ENCODE measurements at regions not wholly inside any gene's neighbourhood (a gene's known extent, or its start where the extent isn't known, plus 50 kb on each side); places are given as distances from the start of the nearest gene placed in this dataset.
"Not testable (repeated sequence)": the region's sequence is repeated elsewhere in the genome, so short reads cannot be mapped to it uniquely, and the experiment has no call there.

DNA sequence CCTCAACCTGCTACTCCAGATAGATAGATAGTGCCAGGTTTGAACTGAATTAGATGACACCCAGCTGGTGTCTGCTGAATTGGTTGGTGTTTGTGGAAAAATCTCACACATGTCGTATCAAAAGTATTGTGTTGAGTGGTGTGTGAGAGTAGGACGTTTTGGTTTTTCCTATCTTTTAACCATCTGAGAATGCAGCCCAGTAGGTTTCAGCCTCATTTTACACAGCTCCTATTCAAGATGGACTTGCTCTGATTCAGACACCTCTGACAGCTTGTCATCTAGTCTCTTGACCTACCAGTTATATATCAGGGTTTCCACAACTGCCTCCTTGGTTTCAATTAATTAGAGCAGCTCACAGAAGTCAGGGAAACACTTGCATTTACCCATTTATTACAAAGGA, 254.4 kb downstream of the KTN1 start:
- TF ChIP-seq, protein P1, sequence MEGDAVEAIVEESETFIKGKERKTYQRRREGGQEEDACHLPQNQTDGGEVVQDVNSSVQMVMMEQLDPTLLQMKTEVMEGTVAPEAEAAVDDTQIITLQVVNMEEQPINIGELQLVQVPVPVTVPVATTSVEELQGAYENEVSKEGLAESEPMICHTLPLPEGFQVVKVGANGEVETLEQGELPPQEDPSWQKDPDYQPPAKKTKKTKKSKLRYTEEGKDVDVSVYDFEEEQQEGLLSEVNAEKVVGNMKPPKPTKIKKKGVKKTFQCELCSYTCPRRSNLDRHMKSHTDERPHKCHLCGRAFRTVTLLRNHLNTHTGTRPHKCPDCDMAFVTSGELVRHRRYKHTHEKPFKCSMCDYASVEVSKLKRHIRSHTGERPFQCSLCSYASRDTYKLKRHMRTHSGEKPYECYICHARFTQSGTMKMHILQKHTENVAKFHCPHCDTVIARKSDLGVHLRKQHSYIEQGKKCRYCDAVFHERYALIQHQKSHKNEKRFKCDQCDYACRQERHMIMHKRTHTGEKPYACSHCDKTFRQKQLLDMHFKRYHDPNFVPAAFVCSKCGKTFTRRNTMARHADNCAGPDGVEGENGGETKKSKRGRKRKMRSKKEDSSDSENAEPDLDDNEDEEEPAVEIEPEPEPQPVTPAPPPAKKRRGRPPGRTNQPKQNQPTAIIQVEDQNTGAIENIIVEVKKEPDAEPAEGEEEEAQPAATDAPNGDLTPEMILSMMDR (IDR thresholded peaks at IDR 0.05) = no peak
- DNase-seq (ENCODE audit: low spot score in 2 of 2) = no peak
- H3K27me3 ChIP-seq = no peaks in the 10 kb centered on the region
- H3K9me3 ChIP-seq = no peaks in the 10 kb centered on the region
- no peak overlapping the region for H3K4me3 ChIP-seq
- intact Hi-C loops (cut with DNase I) = no loop called here
- H3K27ac ChIP-seq = no peak overlapping the region
- no peaks in the 10 kb centered on the region for H3K36me3 ChIP-seq
- H3K4me1 ChIP-seq = no peaks in the 10 kb centered on the region

DNA sequence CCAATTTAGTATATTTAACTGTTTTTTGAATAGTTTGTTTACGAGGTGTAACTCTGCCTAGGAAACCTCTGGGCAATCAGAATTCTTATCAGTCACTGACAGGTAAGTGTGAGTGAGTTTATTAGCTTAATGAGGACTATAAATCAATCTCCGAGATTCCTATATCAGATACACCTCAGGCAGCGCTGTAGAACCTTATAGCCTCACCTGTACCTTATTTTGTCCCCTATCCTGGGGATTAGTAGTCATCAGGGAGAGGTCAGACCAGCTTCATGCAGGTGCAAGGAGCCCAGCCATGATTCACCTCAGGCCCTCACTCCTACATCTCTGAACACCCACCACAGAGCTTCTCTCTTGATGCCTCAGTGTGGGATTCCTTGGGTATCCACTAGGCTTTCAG, 256.0 kb downstream of the KTN1 start:
- Histone ChIP-seq H3K4me3 (no peak overlapping the region), H3K27me3 (no peaks in the 10 kb centered on the region), H3K27ac (no peak overlapping the region), H3K36me3 (no peaks in the 10 kb centered on the region), H3K9me3 (no peaks in the 10 kb centered on the region), H3K4me1 (no peaks in the 10 kb centered on the region)
- TF ChIP-seq, protein P1 (IDR thresholded peaks at IDR 0.05) = no peak
- intact Hi-C loops (cut with DNase I) = no loop called here
- no peak for DNase-seq (ENCODE audit: low spot score in 2 of 2)

DNA sequence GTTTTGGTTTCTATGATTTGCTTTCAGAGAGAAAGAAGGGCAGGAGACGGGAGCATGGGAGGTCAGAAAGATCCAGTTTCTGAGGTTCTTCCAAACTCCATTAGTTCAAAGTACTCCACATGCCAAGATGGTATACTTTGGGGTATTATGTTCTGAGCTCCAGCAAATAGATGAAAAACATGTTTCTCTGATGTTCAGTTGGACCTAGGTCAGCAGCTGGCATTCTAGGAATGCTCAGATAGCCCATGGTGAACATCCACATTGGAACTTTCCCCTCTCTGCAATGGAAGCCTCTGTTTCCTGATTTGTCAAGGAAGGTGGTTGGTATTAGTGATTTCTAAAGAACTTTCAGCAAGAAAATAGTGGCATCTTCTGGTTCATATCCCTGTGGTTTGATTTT, 257.5 kb downstream of the KTN1 start:
- Histone ChIP-seq H3K4me3 (no peak overlapping the region), H3K27ac (no peak overlapping the region), H3K4me1 (no peaks in the 10 kb centered on the region), H3K36me3 (no peaks in the 10 kb centered on the region), H3K9me3 (no peaks in the 10 kb centered on the region), H3K27me3 (no peaks in the 10 kb centered on the region)
- no peak for DNase-seq (ENCODE audit: low spot score in 2 of 2)
- intact Hi-C loops (cut with DNase I) = no loop called here
- TF ChIP-seq, protein P1 (IDR thresholded peaks at IDR 0.05) = no peak

DNA sequence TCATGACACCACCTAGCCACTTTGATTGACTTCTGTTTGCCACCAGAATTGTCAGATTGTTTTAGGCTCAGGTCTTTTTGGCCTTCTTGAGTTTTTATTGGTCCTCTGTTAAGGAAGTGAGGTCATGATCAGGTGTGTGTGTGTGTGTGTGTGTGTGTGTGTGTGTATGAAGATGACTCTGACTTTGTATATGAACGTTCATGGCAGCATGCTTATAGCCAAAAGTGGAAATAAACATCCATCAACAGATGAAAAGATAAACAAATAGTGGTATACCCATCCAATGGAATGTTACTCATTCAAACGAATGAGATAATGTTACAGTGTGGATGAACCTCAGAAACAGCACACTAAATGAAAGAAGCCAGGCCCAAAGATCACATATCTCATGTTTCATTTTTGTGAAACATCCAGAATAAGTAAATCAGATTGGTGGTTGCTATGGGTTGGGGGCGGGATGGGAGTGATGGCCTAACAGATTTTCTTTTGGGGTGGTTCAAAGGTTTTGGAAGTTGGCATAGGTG, 258.6 kb downstream of the KTN1 start:
- intact Hi-C loops (cut with DNase I) = no loop called here
- Histone ChIP-seq H3K4me1 (no peaks in the 10 kb centered on the region), H3K27ac (no peak overlapping the region), H3K4me3 (no peak overlapping the region), H3K36me3 (no peaks in the 10 kb centered on the region), H3K9me3 (no peaks in the 10 kb centered on the region), H3K27me3 (no peaks in the 10 kb centered on the region)
- TF ChIP-seq, protein P1 (IDR thresholded peaks at IDR 0.05) = no peak
- no peak for DNase-seq (ENCODE audit: low spot score in 2 of 2)

DNA sequence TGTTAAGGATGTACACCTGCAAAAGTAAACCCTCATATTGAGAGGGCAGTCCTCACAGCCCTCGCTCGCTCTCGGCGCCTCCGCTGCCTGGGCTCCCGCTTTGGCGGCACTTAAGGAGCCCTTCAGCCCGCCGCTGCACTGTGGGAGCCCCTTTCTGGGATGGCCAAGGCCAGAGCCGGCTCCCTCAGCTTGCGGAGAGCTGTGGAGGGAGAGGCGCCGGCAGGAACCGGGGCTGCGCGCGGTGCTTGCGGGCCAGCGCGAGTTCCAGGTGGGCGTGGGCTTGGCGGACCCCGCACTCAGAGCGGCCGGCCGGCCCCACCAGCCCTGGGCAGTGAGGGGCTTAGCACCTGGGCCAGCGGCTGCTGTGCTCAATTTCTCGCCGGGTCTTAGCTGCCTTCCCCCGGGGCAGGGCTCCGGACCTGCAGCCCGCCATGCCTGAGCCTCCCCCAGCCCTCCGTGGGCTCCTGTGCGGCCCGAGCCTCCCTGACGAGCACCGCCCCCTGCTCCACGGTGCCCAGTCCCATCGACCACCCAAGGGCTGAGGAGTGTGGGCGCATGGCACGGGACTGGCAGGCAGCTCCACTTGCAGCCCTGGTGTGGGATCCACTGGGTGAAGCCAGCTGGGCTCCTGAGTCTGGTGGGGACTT, 259.4 kb downstream of the KTN1 start:
- H3K36me3 ChIP-seq; H3K27me3 ChIP-seq; H3K27ac ChIP-seq; intact Hi-C loops (cut with DNase I); H3K4me3 ChIP-seq; DNase-seq (ENCODE audit: low spot score in 2 of 2); H3K9me3 ChIP-seq; H3K4me1 ChIP-seq: not testable (repeated sequence)

DNA sequence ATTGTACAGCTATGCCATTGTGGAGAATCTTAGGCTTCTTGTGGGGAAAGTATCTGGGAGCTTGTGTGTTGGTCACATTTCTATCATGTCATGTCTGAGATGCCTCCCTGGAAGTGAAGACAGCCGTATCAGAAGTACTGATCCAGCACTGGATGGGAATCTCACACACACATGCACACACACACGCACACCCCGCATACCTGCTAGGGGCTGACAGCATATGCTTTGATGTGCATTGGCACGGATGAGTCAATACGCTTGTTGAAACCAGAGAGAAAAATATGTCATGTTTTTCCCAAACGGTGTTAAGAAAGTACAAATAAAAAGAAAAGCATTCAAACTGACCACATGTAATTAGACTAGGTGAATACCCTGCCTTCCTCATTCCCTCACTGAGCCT, 260.8 kb downstream of the KTN1 start:
- Histone ChIP-seq H3K4me3 (no peak overlapping the region), H3K9me3 (no peaks in the 10 kb centered on the region), H3K27ac (no peak overlapping the region), H3K27me3 (no peaks in the 10 kb centered on the region), H3K36me3 (no peaks in the 10 kb centered on the region), H3K4me1 (no peaks in the 10 kb centered on the region)
- intact Hi-C loops (cut with DNase I) = loop anchor here (10.0 kb wide), 1 partner anchor 106 kb away; no protein-coding TSS in a partner anchor
- TF ChIP-seq, protein P1 (IDR thresholded peaks at IDR 0.05) = no peak
- DNase-seq (ENCODE audit: low spot score in 2 of 2) = no peak

All from ascending aorta (tissue), 2 donors.